ENCODE measurements at regions not wholly inside any gene's neighbourhood (a gene's known extent, or its start where the extent isn't known, plus 50 kb on each side); places are given as distances from the start of the nearest gene placed in this dataset.

DNA sequence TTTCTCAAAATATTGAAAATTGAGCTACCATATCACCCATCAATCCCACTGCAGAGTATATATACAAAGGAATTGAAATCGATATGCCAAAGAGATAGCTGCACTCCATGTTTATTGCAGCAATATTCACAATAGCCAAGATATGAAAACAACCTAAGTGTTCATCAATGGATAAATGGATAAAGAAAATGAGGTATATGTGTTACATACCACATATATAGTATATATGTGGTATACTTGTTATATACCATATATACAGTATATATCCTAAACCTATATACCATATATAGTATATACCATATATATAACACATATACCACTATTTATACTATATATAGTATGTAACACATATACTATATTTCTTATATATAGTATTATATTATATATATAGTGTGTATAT lies 313.3 kb downstream of the ZNF608 start:
- H3K36me3 ChIP-seq = no peaks in the 10 kb centered on the region
- H3K27me3 ChIP-seq = no peaks in the 10 kb centered on the region
- H3K4me1 ChIP-seq = no peaks in the 10 kb centered on the region
- intact Hi-C loops (cut with DNase I; ENCODE audit: low total_unique reads) = no loop called here
- WGBS, 5 donors = 92 to 100% (median 95%) methylated on average over 1 of the region's 1 CpG
- TF ChIP-seq POLR2A (IDR thresholded peaks at IDR 0.05) (no peak), EP300 (IDR thresholded peaks at IDR 0.05) (no peak), POLR2AphosphoS5 (IDR thresholded peaks at IDR 0.05) (no peak)
- TF ChIP-seq, protein P1, sequence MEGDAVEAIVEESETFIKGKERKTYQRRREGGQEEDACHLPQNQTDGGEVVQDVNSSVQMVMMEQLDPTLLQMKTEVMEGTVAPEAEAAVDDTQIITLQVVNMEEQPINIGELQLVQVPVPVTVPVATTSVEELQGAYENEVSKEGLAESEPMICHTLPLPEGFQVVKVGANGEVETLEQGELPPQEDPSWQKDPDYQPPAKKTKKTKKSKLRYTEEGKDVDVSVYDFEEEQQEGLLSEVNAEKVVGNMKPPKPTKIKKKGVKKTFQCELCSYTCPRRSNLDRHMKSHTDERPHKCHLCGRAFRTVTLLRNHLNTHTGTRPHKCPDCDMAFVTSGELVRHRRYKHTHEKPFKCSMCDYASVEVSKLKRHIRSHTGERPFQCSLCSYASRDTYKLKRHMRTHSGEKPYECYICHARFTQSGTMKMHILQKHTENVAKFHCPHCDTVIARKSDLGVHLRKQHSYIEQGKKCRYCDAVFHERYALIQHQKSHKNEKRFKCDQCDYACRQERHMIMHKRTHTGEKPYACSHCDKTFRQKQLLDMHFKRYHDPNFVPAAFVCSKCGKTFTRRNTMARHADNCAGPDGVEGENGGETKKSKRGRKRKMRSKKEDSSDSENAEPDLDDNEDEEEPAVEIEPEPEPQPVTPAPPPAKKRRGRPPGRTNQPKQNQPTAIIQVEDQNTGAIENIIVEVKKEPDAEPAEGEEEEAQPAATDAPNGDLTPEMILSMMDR (IDR thresholded peaks at IDR 0.05) = no peak
- peaks cover 0 to 21% (median 4%) of the 10 kb centered on the region in 4 donors for H3K9me3 ChIP-seq
- H3K4me3 ChIP-seq = no peak overlapping the region
- no peak overlapping the region for H3K27ac ChIP-seq
- DNase-seq = no peak

DNA sequence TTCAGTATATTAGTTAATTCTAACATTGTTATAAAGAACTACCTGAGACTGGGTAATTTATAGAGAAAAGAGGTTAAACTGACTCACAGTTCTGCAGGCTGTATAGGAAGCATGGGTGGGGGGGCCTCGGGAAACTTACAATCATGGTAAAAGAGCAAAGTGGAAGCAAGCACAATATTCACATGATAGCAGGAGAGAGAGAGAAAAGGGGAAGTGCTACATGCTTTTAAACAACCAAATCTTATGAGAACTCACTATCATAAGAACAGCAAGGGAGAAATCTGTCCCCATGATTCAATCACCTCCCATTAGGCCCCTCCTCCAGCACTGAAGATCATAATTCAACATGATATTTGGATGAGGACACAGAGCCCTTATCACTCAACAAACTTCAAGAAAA lies 324.9 kb downstream of the ZNF608 start:
- intact Hi-C loops (cut with DNase I; ENCODE audit: low total_unique reads) = no loop called here
- H3K27ac ChIP-seq = no peak overlapping the region
- 70 to 93% (median 86%) methylated on average over 1 of the region's 1 CpG for WGBS, 5 donors

DNA sequence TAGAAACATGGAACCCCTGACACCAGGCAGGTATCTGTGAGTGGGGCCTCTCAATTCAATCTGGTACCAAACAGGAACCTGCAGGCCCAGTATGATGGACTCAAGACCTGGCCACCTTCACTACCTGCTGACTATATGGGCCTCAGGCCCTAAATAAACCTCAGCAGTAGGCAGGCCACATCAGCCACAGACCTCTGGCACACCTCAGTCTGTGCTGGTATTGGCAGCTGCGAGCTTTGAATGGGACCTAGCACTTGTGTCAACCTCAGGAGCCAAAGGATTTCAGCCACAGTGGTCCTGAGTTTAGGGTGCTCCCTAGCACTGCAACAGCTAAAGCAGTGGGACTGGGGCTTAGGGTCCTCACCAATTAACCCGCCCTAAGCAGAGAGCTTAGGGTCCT lies 325.5 kb downstream of the ZNF608 start:
- Histone ChIP-seq H3K9me3 (peaks cover 0 to 32% (median 17%) of the 10 kb centered on the region in 4 donors), H3K4me1 (no peaks in the 10 kb centered on the region), H3K4me3 (no peak overlapping the region), H3K27me3 (no peaks in the 10 kb centered on the region), H3K27ac (no peak overlapping the region), H3K36me3 (no peaks in the 10 kb centered on the region)
- TF ChIP-seq POLR2AphosphoS5 (IDR thresholded peaks at IDR 0.05) = no peak
- no peak for TF ChIP-seq EP300 (IDR thresholded peaks at IDR 0.05)
- TF ChIP-seq POLR2A (IDR thresholded peaks at IDR 0.05) = no peak
- TF ChIP-seq, protein P1 (IDR thresholded peaks at IDR 0.05) = no peak
- intact Hi-C loops (cut with DNase I; ENCODE audit: low total_unique reads) = no loop called here
- no peak for DNase-seq
- WGBS, 5 donors = 44 to 50% (median 46%) methylated on average over 2 of the region's 2 CpGs

More for the DNA sequence above, 324.9 kb downstream of the ZNF608 start:
- H3K27me3 ChIP-seq = no peaks in the 10 kb centered on the region
- H3K36me3 ChIP-seq = no peaks in the 10 kb centered on the region
- H3K4me1 ChIP-seq = no peaks in the 10 kb centered on the region
- no peak overlapping the region for H3K4me3 ChIP-seq
- peaks cover 0 to 32% (median 17%) of the 10 kb centered on the region in 4 donors for H3K9me3 ChIP-seq
- TF ChIP-seq POLR2A (IDR thresholded peaks at IDR 0.05) = no peak
- TF ChIP-seq, protein P1 (IDR thresholded peaks at IDR 0.05) = no peak
- no peak for TF ChIP-seq EP300 (IDR thresholded peaks at IDR 0.05)
- TF ChIP-seq POLR2AphosphoS5 (IDR thresholded peaks at IDR 0.05) = no peak
- DNase-seq = no peak

DNA sequence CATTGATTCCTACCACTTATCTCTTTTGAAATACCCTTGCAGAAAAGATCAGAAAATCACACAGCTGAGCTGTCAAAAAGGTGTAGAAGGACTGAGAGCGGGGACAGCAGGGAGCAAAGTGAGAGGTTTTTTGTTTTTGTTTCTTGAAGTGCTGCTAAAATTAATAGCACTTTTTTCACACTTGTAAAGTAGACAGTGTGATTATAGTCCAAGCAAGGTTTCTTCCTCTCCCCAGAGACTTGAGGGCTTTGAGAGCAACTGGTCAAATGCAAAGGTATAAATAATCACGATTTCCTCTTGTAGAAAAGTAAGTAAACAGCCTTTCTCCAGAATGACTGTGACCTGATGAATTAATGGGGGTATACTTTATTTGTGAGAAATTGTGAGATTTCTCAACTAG lies 326.9 kb downstream of the ZNF608 start:
- H3K9me3 ChIP-seq = peaks cover 0 to 27% (median 14%) of the 10 kb centered on the region in 4 donors
- no peaks in the 10 kb centered on the region for H3K4me1 ChIP-seq
- intact Hi-C loops (cut with DNase I; ENCODE audit: low total_unique reads) = no loop called here
- WGBS, 5 donors = 61 to 70% (median 67%) methylated on average over 2 of the region's 2 CpGs
- no peaks in the 10 kb centered on the region for H3K36me3 ChIP-seq
- H3K27me3 ChIP-seq = no peaks in the 10 kb centered on the region
- no peak for DNase-seq
- TF ChIP-seq POLR2A (IDR thresholded peaks at IDR 0.05) (no peak), EP300 (IDR thresholded peaks at IDR 0.05) (no peak), POLR2AphosphoS5 (IDR thresholded peaks at IDR 0.05) (no peak)
- TF ChIP-seq, protein P1 (IDR thresholded peaks at IDR 0.05) = no peak
- H3K4me3 ChIP-seq = no peak overlapping the region
- H3K27ac ChIP-seq = no peak overlapping the region

All from stomach (tissue), 8 donors.